Esophagus (tissue), 2 donors: ENCODE measurements at regions not wholly inside any gene's neighbourhood (a gene's known extent, or its start where the extent isn't known, plus 50 kb on each side); places are given as distances from the start of the nearest gene placed in this dataset.
A peak's percentile ranks its signal among the peaks of the same experiment; 100 is the strongest.

Experiments used
- H3K27ac ChIP-seq, 2 donors: one replicate each; pipeline ENCODE4 v1.5.1; 2013; ENCODE audit warnings: low read depth in 2 of 2, mild to moderate bottlenecking in 2 of 2, inconsistent platforms in 1 of 2, low read length in 1 of 2, moderate library complexity in 1 of 2
- H3K27me3 ChIP-seq, 2 donors: one replicate each; pipeline ENCODE4 v1.6.1; 2013; ENCODE audit warnings: low read length in 2 of 2, control low read depth in 1 of 2, mild to moderate bottlenecking in 1 of 2; ENCODE audit not compliant: insufficient read depth in 2 of 2, control insufficient read depth in 1 of 2
- H3K36me3 ChIP-seq, 2 donors: one replicate each; pipeline ENCODE4 v1.6.1; 2013; ENCODE audit warnings: low read length in 1 of 2; ENCODE audit not compliant: control insufficient read depth in 2 of 2, insufficient read depth in 2 of 2
- H3K4me1 ChIP-seq, 2 donors: one replicate each; pipeline ENCODE4 v1.6.1; 2013; ENCODE audit warnings: low read length in 1 of 2; ENCODE audit not compliant: control insufficient read depth in 2 of 2, insufficient read depth in 2 of 2
- H3K4me3 ChIP-seq, 2 donors: one replicate each; pipeline ENCODE4 v1.5.1; 2013; ENCODE audit warnings: low read length in 2 of 2, mild to moderate bottlenecking in 2 of 2, low read depth in 1 of 2, moderate library complexity in 1 of 2
- H3K9me3 ChIP-seq, 2 donors: one replicate each; pipeline ENCODE4 v1.6.1; 2013; ENCODE audit warnings: mild to moderate bottlenecking in 2 of 2, low read depth in 1 of 2, low read length in 1 of 2, moderate library complexity in 1 of 2; ENCODE audit not compliant: control insufficient read depth in 2 of 2, insufficient read depth in 1 of 2
- WGBS, 2 donors: extraction: QIAGEN DNeasy Blood & Tissue Kit; methylation state at CpG; one replicate each; pipeline ENCODE4 v1.1.7; 2013; 5-methylcytosine and 5-hydroxymethylcytosine counted together
- donor health status: healthy with polysubstance abuse.
- donor health status: Bipolar disorder and iron deficiency.

GRCh38 chr4:145289403-145290076 lies 109.2 kb upstream of the OTUD4 start:
- H3K27ac ChIP-seq: no peak overlapping the region
- no peak overlapping the region for H3K4me3 ChIP-seq

DNA sequence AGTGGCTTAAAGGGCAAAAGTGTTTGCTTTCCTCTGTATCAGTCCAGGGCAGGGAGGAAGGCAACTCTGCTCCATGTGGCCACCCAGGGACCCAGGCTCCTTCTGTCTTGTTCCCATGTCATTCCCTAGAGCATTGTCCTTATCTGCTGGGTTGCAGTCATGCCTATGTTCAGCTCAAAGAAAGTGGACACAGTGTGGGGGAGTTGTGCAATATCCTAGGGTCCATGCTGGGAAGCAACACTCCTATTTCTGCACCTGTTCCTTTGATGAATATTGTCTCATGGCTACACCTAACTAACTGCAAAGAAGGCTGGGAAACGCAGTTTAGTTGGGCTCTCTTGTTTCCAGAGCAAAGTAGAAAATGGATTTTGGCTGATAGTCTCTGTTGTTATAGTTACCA lies 107.0 kb upstream of the OTUD4 start:
- no peaks in the 10 kb centered on the region for H3K36me3 ChIP-seq
- H3K27ac ChIP-seq: no peak overlapping the region
- 90 to 92% methylated on average over 1 of the region's 1 CpG for WGBS, 2 donors
- no peak overlapping the region for H3K4me3 ChIP-seq
- no peaks in the 10 kb centered on the region for H3K27me3 ChIP-seq
- H3K9me3 ChIP-seq: no peaks in the 10 kb centered on the region
- H3K4me1 ChIP-seq: no peaks in the 10 kb centered on the region

More at GRCh38 chr4:145289403-145290076, 109.2 kb upstream of the OTUD4 start:
- Histone ChIP-seq H3K36me3 (no peaks in the 10 kb centered on the region), H3K9me3 (no peaks in the 10 kb centered on the region), H3K27me3 (no peaks in the 10 kb centered on the region), H3K4me1 (no peaks in the 10 kb centered on the region)
- 62 to 75% methylated on average over 3 of the region's 3 CpGs for WGBS, 2 donors

DNA sequence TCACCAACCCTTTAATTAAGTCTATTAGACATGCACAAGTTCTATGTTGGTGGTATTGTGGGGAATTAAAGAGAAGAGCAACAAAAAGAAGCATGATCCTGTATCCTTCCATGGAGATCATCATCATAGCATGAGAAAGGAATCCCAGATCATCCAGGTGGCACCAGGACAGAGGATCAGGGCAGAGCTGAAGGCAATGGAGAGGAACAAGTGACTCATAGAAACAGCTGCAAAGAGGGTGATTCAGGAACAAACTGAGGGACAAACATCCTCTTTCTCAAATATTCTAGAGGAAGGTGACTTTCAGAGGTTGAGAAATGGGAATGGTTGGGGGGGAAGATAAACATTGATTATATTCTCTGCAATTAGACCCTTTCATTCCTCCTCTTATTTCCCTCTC lies 105.5 kb upstream of the OTUD4 start:
- Histone ChIP-seq H3K27me3 (no peaks in the 10 kb centered on the region), H3K36me3 (no peaks in the 10 kb centered on the region), H3K27ac (no peak overlapping the region), H3K9me3 (no peaks in the 10 kb centered on the region), H3K4me3 (no peak overlapping the region), H3K4me1 (no peaks in the 10 kb centered on the region)

DNA sequence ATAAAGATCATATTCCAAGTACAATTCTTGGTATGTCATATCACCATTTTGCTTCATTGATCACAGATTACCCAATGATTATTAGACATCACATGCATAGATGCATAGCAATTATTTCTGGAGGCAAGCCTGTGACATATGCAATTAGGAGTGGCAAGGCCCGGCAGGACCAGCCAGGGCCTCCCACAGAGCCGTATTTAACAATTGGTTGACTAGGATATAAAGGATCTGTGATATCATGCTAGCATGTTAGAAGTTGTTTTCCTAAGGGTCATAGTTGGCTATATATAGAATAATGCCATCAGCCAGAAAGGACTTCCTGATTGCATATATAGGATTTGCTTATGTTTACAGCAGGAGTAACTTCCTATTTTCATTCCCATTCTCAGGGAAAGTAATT lies 103.5 kb upstream of the OTUD4 start:
- Histone ChIP-seq H3K36me3 (no peaks in the 10 kb centered on the region), H3K9me3 (no peaks in the 10 kb centered on the region), H3K4me1 (no peaks in the 10 kb centered on the region), H3K4me3 (no peak overlapping the region), H3K27me3 (no peaks in the 10 kb centered on the region), H3K27ac (no peak overlapping the region)
- WGBS, 2 donors: 47 to 72% methylated on average over 2 of the region's 2 CpGs

- no peaks in the 10 kb centered on the region for H3K9me3 ChIP-seq
- H3K4me3 ChIP-seq: no peak overlapping the region
- H3K36me3 ChIP-seq: no peaks in the 10 kb centered on the region
- no peaks in the 10 kb centered on the region for H3K4me1 ChIP-seq
- 88 to 92% methylated on average over 1 of the region's 1 CpG for WGBS, 2 donors
- H3K27me3 ChIP-seq: no peaks in the 10 kb centered on the region
- H3K27ac ChIP-seq: no peak overlapping the region
These were observed 101.6 kb upstream of the OTUD4 start for GRCh38 chr4:145281951-145282350.

GRCh38 chr4:145281224-145281623 lies 100.8 kb upstream of the OTUD4 start:
- no peak overlapping the region for H3K4me3 ChIP-seq
- no peaks in the 10 kb centered on the region for H3K4me1 ChIP-seq
- no peaks in the 10 kb centered on the region for H3K36me3 ChIP-seq
- WGBS, 2 donors: 87 to 90% methylated on average over 9 of the region's 9 CpGs
- no peaks in the 10 kb centered on the region for H3K27me3 ChIP-seq
- H3K9me3 ChIP-seq: no peaks in the 10 kb centered on the region
- no peak overlapping the region for H3K27ac ChIP-seq

- H3K4me3 ChIP-seq: no peak overlapping the region
- no peak overlapping the region for H3K27ac ChIP-seq
- no peaks in the 10 kb centered on the region for H3K4me1 ChIP-seq
- H3K36me3 ChIP-seq: no peaks in the 10 kb centered on the region
- 73 to 76% methylated on average over 3 of the region's 3 CpGs for WGBS, 2 donors
- no peaks in the 10 kb centered on the region for H3K9me3 ChIP-seq
- no peaks in the 10 kb centered on the region for H3K27me3 ChIP-seq
These were observed 100.2 kb upstream of the OTUD4 start for GRCh38 chr4:145280541-145280940.

- no peak overlapping the region for H3K4me3 ChIP-seq
- no peak overlapping the region for H3K27ac ChIP-seq
- 24 to 45% methylated on average over 8 of the region's 8 CpGs for WGBS, 2 donors
- H3K36me3 ChIP-seq: no peaks in the 10 kb centered on the region
- H3K27me3 ChIP-seq: no peaks in the 10 kb centered on the region
- no peaks in the 10 kb centered on the region for H3K4me1 ChIP-seq
- H3K9me3 ChIP-seq: no peaks in the 10 kb centered on the region
These were observed 99.0 kb upstream of the OTUD4 start for GRCh38 chr4:145279122-145279960.

GRCh38 chr4:145278341-145279121 lies 98.1 kb upstream of the OTUD4 start:
- Histone ChIP-seq H3K27me3 (no peaks in the 10 kb centered on the region), H3K4me3 (no peak overlapping the region), H3K4me1 (no peaks in the 10 kb centered on the region), H3K9me3 (no peaks in the 10 kb centered on the region), H3K36me3 (no peaks in the 10 kb centered on the region), H3K27ac (peak overlapping the region in 1 of 2 donors; percentile 3)
- WGBS, 2 donors: 71 to 79% methylated on average over 2 of the region's 2 CpGs
